HUES64 (cell line): ENCODE measurements at regions not wholly inside any gene's neighbourhood (a gene's known extent, or its start where the extent isn't known, plus 50 kb on each side); places are given as distances from the start of the nearest gene placed in this dataset.

Experiments
- H3K27ac ChIP-seq: 2 replicates; pipeline ENCODE4 v1.7.0; 2013; ENCODE audit warnings: low read depth, low read length, inconsistent platforms
- H3K27me3 ChIP-seq: 2 replicates; pipeline ENCODE4 v1.6.1; 2013; ENCODE audit warnings: mild to moderate bottlenecking, low read length; ENCODE audit not compliant: insufficient read depth
- H3K36me3 ChIP-seq: 2 replicates; pipeline ENCODE4 v1.6.1; 2013; ENCODE audit warnings: mild to moderate bottlenecking, low read length; ENCODE audit not compliant: insufficient read depth
- H3K4me1 ChIP-seq: 2 replicates; pipeline ENCODE4 v1.6.1; 2013; ENCODE audit warnings: mild to moderate bottlenecking, low read length, moderate library complexity; ENCODE audit not compliant: insufficient read depth
- H3K4me3 ChIP-seq: 2 replicates; pipeline ENCODE4 v1.5.1; 2013; ENCODE audit warnings: mild to moderate bottlenecking, low read length, moderate library complexity
- H3K9ac ChIP-seq: 2 replicates; pipeline ENCODE4 v1.6.1; 2013; ENCODE audit warnings: mild to moderate bottlenecking, low read depth, low read length
- H3K9me3 ChIP-seq: 2 replicates; pipeline ENCODE4 v1.6.1; 2013; ENCODE audit warnings: low read depth, low read length; ENCODE audit not compliant: insufficient read depth
- WGBS: fragments of 150-250, 120-280 bp; methylation state at CpG from one replicate; pipeline ENCODE4 v1.1.7; 2013; ENCODE audit warnings: missing lambda C conversion rate; 5-methylcytosine and 5-hydroxymethylcytosine counted together

- no peaks in the 10 kb centered on the region for H3K36me3 ChIP-seq
- no peaks in the 10 kb centered on the region for H3K4me1 ChIP-seq
- WGBS: 96% methylated on average over 4 of the region's 4 CpGs
- no peaks in the 10 kb centered on the region for H3K9me3 ChIP-seq
- no peak overlapping the region for H3K27ac ChIP-seq
- no peaks in the 10 kb centered on the region for H3K27me3 ChIP-seq
- no peak overlapping the region for H3K4me3 ChIP-seq
- no peak overlapping the region for H3K9ac ChIP-seq
These were observed 133.8 kb upstream of the ACVR2A start for GRCh38 chr2:147711031-147711430.

- Histone ChIP-seq H3K4me3 (no peak overlapping the region), H3K36me3 (no peaks in the 10 kb centered on the region), H3K27me3 (no peaks in the 10 kb centered on the region), H3K4me1 (no peaks in the 10 kb centered on the region), H3K9me3 (no peaks in the 10 kb centered on the region), H3K9ac (no peak overlapping the region), H3K27ac (no peak overlapping the region)
These were observed 135.2 kb upstream of the ACVR2A start for GRCh38 chr2:147709655-147710054.

DNA sequence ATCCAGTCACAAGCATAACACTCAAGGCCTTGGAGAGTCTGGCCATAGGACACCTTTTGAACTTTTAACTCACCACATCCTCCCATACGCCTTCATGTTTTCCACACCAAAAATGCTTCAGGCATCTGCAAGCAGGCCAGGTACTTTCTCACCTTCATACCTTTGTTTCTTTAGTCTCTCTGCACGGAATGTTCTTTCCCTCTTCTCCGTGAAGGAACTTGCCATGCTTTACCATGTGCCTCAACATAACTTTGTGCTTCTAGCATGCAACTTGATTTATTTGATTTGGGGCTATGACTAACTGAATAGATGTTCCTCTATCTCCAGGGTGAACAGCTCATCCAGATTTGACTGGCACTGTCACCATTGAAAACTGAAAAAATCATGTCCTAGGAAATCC is 141.7 kb upstream of the ACVR2A start:
- Histone ChIP-seq H3K36me3 (no peaks in the 10 kb centered on the region), H3K9ac (no peak overlapping the region), H3K4me1 (no peaks in the 10 kb centered on the region), H3K27me3 (no peaks in the 10 kb centered on the region), H3K27ac (no peak overlapping the region), H3K4me3 (no peak overlapping the region), H3K9me3 (no peaks in the 10 kb centered on the region)
- WGBS: 81% methylated on average over 3 of the region's 3 CpGs

GRCh38 chr2:147698166-147698565 is 146.7 kb upstream of the ACVR2A start:
- H3K36me3 ChIP-seq: no peaks in the 10 kb centered on the region
- H3K9me3 ChIP-seq: no peaks in the 10 kb centered on the region
- no peaks in the 10 kb centered on the region for H3K27me3 ChIP-seq
- no peaks in the 10 kb centered on the region for H3K4me1 ChIP-seq
- H3K4me3 ChIP-seq: no peak overlapping the region
- 88% methylated on average over 1 of the region's 2 CpGs for WGBS
- no peak overlapping the region for H3K9ac ChIP-seq
- H3K27ac ChIP-seq: no peak overlapping the region

GRCh38 chr2:147696426-147696825 is 148.4 kb upstream of the ACVR2A start:
- no peak overlapping the region for H3K9ac ChIP-seq
- H3K4me1 ChIP-seq: no peaks in the 10 kb centered on the region
- H3K27me3 ChIP-seq: no peaks in the 10 kb centered on the region
- H3K9me3 ChIP-seq: no peaks in the 10 kb centered on the region
- H3K27ac ChIP-seq: no peak overlapping the region
- 76% methylated on average over 2 of the region's 2 CpGs for WGBS
- no peak overlapping the region for H3K4me3 ChIP-seq
- no peaks in the 10 kb centered on the region for H3K36me3 ChIP-seq

- H3K36me3 ChIP-seq: no peaks in the 10 kb centered on the region
- H3K4me3 ChIP-seq: no peak overlapping the region
- H3K9me3 ChIP-seq: peaks cover 11% of the 10 kb centered on the region
- no peaks in the 10 kb centered on the region for H3K27me3 ChIP-seq
- no peak overlapping the region for H3K27ac ChIP-seq
- no peak overlapping the region for H3K9ac ChIP-seq
- WGBS: 76% methylated on average over 2 of the region's 2 CpGs
- H3K4me1 ChIP-seq: no peaks in the 10 kb centered on the region
These were observed 155.5 kb upstream of the ACVR2A start for GRCh38 chr2:147689220-147689909.

DNA sequence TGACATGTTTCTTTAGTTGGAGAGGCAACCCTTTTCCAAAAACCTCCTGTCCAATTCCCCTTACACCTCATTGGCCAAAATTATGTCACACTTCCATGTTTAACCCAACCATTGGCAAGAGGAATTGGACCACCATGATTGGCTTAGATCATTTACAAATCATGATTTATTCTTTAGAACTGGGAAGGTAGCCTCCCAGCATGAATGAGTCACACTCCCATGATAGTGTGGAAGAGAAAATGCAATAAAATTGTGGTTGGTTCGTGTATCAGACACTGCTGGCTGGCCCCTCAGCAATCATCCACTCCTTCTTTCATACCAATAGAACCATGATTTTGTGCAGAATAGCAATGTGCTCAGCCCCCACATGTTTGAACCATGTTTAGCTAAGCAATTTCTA is 156.6 kb upstream of the ACVR2A start:
- 100% methylated on average over 1 of the region's 1 CpG for WGBS
- H3K27ac ChIP-seq: no peak overlapping the region
- H3K36me3 ChIP-seq: no peaks in the 10 kb centered on the region
- peaks cover 11% of the 10 kb centered on the region for H3K9me3 ChIP-seq
- no peak overlapping the region for H3K9ac ChIP-seq
- H3K4me1 ChIP-seq: peaks cover under 1% of the 10 kb centered on the region; the same call in 1 of the 2 replicates
- H3K27me3 ChIP-seq: no peaks in the 10 kb centered on the region
- H3K4me3 ChIP-seq: no peak overlapping the region

GRCh38 chr2:147686365-147686764 is 158.5 kb upstream of the ACVR2A start:
- 93% methylated on average over 21 of the region's 21 CpGs for WGBS
- no peaks in the 10 kb centered on the region for H3K36me3 ChIP-seq
- H3K4me3 ChIP-seq: no peak overlapping the region
- no peak overlapping the region for H3K9ac ChIP-seq
- H3K9me3 ChIP-seq: peaks cover 11% of the 10 kb centered on the region
- no peaks in the 10 kb centered on the region for H3K27me3 ChIP-seq
- peaks cover 8% of the 10 kb centered on the region; the same call in 1 of the 2 replicates for H3K4me1 ChIP-seq
- no peak overlapping the region for H3K27ac ChIP-seq

DNA sequence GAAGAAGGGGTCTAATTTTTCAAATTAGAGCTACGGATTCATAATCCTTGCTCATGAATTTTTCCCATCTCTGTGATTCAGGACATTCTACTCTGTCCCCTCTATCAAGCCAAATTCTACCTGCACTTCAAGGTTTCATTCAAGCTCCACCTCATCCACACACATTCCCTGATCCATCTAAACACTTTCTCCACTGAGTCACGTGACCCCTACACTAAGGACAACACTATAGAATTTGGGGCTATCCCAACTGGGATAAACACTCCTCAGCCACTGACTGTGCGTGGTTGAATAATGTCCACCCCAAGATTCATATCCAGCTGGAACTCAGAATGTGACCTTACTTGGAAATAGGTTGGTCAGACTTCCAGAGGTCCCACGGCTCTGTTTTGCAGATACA is 159.9 kb upstream of the ACVR2A start:
- 92% methylated on average over 4 of the region's 4 CpGs for WGBS
- Histone ChIP-seq H3K9ac (no peak overlapping the region), H3K9me3 (peaks cover 11% of the 10 kb centered on the region)

GRCh38 chr2:147683380-147683779 is 161.4 kb upstream of the ACVR2A start:
- peaks cover 11% of the 10 kb centered on the region for H3K9me3 ChIP-seq
- H3K27me3 ChIP-seq: no peaks in the 10 kb centered on the region
- H3K4me3 ChIP-seq: no peak overlapping the region
- H3K9ac ChIP-seq: no peak overlapping the region
- H3K36me3 ChIP-seq: no peaks in the 10 kb centered on the region
- no peak overlapping the region; the same call in 1 of the 2 replicates for H3K27ac ChIP-seq
- WGBS: 38% methylated on average over 2 of the region's 2 CpGs
- H3K4me1 ChIP-seq: peaks cover 8% of the 10 kb centered on the region; the same call in 1 of the 2 replicates

More for the DNA sequence above, 159.9 kb upstream of the ACVR2A start:
- Histone ChIP-seq H3K36me3 (no peaks in the 10 kb centered on the region), H3K4me1 (peaks cover 8% of the 10 kb centered on the region; the same call in 1 of the 2 replicates), H3K4me3 (no peak overlapping the region), H3K27ac (no peak overlapping the region), H3K27me3 (no peaks in the 10 kb centered on the region)

- no peak overlapping the region for H3K4me3 ChIP-seq
- no peaks in the 10 kb centered on the region for H3K9me3 ChIP-seq
- H3K9ac ChIP-seq: no peak overlapping the region
- no peak overlapping the region for H3K27ac ChIP-seq
- H3K27me3 ChIP-seq: no peaks in the 10 kb centered on the region
- peaks cover 8% of the 10 kb centered on the region; the same call in 1 of the 2 replicates for H3K4me1 ChIP-seq
- no peaks in the 10 kb centered on the region for H3K36me3 ChIP-seq
These were observed 163.7 kb upstream of the ACVR2A start for GRCh38 chr2:147681093-147681492.
